Inferior parietal cortex (tissue), 1 donor: ENCODE measurements at regions not wholly inside any gene's neighbourhood (a gene's known extent, or its start where the extent isn't known, plus 50 kb on each side); places are given as distances from the start of the nearest gene placed in this dataset.
"Not testable (repeated sequence)": the region's sequence is repeated elsewhere in the genome, so short reads cannot be mapped to it uniquely, and the experiment has no call there.

ENCODE experiments used
- DNase-seq: peaks from one replicate; pipeline ENCODE4 v3.0.0-alpha.2; 2016; ENCODE audit errors: extremely low spot score

- DNase-seq: no peak
Observed at GRCh38 chr13:18949489-18949761, 232.2 kb downstream of the TUBA3C start.

GRCh38 chr13:18948664-18949488 lies 232.7 kb downstream of the TUBA3C start:
- no peak for DNase-seq

GRCh38 chr13:18948012-18948663 lies 233.5 kb downstream of the TUBA3C start:
- DNase-seq: no peak

GRCh38 chr13:18947376-18947977 lies 234.1 kb downstream of the TUBA3C start:
- DNase-seq: no peak

GRCh38 chr13:18946738-18947137 lies 234.9 kb downstream of the TUBA3C start:
- no peak for DNase-seq

GRCh38 chr13:18944501-18945068 lies 237.0 kb downstream of the TUBA3C start:
- no peak for DNase-seq

GRCh38 chr13:18943721-18944391 lies 237.8 kb downstream of the TUBA3C start:
- DNase-seq: no peak

GRCh38 chr13:18943273-18943672 lies 238.4 kb downstream of the TUBA3C start:
- no peak for DNase-seq

- DNase-seq: no peak
Observed at GRCh38 chr13:18936104-18936503, 245.5 kb downstream of the TUBA3C start.

GRCh38 chr13:18921063-18921462 lies 260.6 kb downstream of the TUBA3C start:
- no peak for DNase-seq

GRCh38 chr13:18905096-18905495 lies 276.5 kb downstream of the TUBA3C start:
- not testable (repeated sequence) for DNase-seq

GRCh38 chr13:18895411-18895810 lies 286.2 kb downstream of the TUBA3C start:
- DNase-seq: not testable (repeated sequence)

- not testable (repeated sequence) for DNase-seq
Observed at GRCh38 chr13:18891242-18891641, 290.4 kb downstream of the TUBA3C start.

- DNase-seq: not testable (repeated sequence)
Observed at GRCh38 chr13:18874875-18875789, 306.5 kb downstream of the TUBA3C start.

- DNase-seq: not testable (repeated sequence)
Observed at GRCh38 chr13:18870557-18870956, 311.1 kb downstream of the TUBA3C start.

- not testable (repeated sequence) for DNase-seq
Observed at GRCh38 chr13:18869365-18869764, 312.3 kb downstream of the TUBA3C start.

GRCh38 chr13:18837986-18838629 lies 343.5 kb downstream of the TUBA3C start:
- not testable (repeated sequence) for DNase-seq

GRCh38 chr13:18837179-18837745 lies 344.4 kb downstream of the TUBA3C start:
- DNase-seq: not testable (repeated sequence)

- DNase-seq: not testable (repeated sequence)
Observed at GRCh38 chr13:18836371-18837178, 345.0 kb downstream of the TUBA3C start.
